HG02973 (cell line): ENCODE measurements at regions not wholly inside any gene's neighbourhood (a gene's known extent, or its start where the extent isn't known, plus 50 kb on each side); places are given as distances from the start of the nearest gene placed in this dataset.
"Not testable (repeated sequence)": the region's sequence is repeated elsewhere in the genome, so short reads cannot be mapped to it uniquely, and the experiment has no call there.

Source experiments
- ATAC-seq: cut with Tn5 transposase; IDR thresholded peaks from one replicate; pipeline ENCODE4 v1.9.1; 2021; ENCODE audit warnings: moderate library complexity; ENCODE audit not compliant: unreplicated experiment

DNA sequence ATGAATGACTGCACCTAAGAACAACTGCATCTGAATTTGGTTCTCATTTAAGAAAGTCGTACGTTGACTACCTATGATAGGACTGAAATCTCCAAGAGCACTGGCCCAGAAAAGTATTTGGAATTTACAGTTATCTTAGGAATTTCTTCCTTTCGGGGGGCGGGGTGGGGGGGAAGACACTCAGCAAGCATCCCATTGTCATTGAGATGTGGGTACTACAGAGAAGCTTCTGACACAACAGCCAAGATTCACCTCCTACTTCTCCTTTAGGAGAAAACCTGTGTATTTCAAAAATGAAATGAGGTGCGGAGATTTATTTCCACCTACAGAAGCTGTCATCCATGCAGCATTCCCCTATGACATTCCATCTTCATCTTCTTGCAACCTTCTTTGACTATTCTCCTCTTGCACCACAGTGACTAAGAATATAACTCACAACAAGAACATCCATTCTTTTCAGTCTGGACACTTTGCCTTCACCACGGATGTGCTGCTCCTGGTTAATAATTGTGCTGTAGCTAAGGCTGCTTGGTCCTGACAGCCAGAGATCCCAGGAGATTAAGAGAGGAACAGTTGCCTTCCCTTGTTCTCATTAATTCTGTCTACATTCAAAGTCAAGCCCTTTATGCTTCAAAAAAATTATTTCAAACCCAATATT lies 98.4 kb upstream of the FRMD4A start:
- ATAC-seq = no peak

DNA sequence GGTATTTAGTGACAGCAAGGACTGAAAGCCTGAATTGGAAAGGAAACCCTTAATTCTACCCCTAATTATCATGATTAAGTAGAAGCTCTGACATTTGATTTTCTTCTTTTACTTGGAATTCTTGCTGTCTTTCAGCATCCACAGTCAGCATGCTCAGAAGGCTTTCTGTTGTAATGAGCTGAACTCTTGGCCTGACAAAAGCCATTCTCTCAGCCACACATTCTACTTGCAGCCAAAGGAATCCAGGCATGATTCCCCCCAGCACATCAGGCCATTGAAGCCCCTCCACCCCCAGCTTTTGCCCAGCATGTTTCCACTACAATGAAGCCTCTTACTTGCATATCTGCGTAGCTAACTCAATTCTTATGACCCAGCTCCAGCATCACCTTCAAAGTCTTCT lies 94.3 kb upstream of the FRMD4A start:
- ATAC-seq = no peak

DNA sequence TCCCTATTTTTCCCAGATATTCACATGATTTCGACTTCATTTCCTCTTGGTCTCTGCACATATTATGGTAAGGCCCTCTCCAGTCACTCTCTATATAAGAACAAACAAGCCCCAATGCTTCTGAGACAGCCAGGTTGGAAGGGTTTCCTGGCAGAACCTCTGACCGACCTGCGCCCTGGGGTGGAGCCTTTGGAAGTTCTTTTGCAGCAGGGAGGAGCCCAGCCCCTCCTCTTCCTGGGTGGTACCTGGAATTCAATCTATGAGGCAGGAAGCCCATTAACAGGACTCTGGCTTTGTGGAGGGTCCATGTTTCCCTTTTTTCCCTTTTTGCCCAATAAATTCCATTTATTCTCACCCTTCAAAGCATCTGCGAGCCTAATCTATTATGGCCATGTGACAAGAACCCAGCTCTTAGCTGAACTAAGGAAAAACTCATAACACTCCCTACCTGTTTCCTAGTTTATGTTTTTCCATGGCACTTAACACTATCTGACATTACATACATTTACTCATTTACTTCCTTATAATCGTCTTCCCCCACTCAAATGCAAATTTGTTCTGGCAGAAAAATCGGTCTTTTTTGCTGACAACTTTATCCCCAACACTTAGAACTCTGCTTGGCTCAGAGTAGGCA lies 92.5 kb upstream of the FRMD4A start:
- ATAC-seq = no peak

DNA sequence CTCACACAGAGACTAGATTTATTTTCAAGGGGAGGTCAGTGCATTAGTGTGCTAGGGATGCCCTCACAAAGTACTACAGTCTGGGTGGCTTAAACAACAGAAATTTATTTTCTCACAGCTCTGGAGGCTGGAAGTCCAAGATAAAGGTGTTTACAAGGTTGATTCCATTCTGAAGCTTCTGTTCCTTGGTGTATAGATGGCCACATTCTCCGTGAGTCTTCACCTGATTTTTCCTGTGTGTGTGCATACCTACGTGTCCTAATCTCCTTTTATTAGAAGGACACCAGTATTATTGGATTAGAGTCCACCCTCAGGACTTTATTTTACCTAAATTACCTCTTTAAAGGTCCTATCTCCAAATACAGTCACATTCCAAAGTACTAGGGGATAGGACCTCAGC lies 91.7 kb upstream of the FRMD4A start:
- ATAC-seq = no peak

DNA sequence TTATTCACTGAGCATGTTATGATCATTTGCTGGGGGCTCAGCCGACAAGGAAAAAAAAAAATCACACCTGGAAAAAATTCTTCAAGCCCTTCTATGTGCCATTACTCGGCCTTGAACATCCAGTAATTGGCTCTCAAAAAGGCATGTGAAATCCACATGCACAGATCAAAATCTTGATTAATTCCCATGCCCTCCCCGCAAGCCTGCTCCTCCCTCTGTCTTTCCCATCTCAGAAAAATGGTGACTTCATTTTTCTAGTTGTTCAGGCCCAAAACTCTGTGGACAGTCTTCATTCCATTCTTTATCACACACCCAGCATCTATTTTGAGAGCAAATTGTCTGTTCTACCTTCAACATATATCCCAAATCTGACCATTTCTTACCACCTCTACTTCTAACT lies 91.2 kb upstream of the FRMD4A start:
- no peak for ATAC-seq

DNA sequence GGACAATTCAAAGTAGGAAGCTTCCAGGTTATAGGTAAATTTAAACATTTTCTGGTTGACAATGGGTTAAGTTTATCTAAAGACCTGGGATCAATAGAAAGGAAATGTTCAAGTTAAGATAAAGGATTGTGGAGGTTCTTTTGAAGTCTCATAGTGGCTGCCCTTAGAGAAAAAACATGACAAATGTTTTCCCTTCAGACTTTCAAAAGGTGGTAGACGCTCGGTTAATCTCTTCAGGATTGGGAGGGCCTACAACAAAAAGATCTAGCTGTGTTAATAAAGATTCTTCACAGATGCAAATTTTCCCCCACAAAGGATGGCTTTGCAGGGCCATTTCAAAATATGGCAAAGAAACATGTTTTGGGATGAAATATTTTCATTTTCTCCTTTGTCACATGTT lies 86.6 kb upstream of the FRMD4A start:
- ATAC-seq = not testable (repeated sequence)

GRCh38 chr10:14416308-14416700 lies 85.6 kb upstream of the FRMD4A start:
- no peak for ATAC-seq

DNA sequence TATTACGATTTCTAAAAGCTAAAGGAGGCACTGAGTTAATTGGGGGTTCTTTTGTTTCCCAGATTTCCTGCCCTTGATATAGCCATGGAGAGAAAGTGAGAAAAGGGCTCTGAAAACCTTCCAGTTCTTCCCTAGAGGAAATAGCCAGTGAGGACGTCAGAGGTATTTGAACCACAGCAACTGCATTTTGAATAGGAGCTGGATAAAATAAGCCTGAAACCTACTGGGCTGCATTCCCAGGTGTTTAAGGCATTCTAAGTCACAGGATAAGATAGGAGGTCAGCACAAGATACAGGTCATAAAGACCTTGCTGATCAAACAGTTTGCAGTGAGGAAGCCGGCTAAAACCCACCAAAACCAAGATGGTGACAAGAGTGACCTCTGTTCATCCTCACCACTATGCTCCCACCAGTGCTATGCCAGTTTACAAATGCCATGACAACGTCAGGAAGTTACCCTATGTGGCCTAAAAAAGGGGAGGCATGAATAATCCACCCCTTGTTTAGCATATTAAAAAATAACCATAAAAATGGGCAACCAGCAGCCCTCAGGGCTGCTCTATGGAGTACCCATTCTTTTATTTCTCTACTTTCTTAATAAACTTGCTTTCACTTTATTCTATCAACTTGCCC lies 85.1 kb upstream of the FRMD4A start:
- no peak for ATAC-seq

GRCh38 chr10:14414901-14415300 lies 84.2 kb upstream of the FRMD4A start:
- no peak for ATAC-seq

GRCh38 chr10:14413523-14413922 lies 82.8 kb upstream of the FRMD4A start:
- no peak for ATAC-seq

DNA sequence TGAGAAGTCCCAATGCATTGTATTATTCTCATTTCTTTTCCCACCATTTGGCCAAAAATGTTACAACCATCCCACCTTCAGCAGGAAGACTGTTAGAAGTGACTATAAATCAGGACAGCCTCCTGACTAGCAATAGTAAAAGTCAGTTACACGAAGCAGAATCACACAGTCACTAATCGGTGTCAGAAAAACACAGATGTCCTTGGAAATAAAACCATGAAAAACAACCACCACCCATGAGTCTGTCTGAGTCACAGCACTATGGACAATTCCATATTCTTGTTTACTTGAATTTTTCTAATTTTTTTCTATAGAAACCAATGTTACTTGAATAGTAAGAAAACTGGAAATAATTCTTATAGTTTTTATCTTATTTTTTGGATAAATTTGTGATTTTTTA lies 81.9 kb upstream of the FRMD4A start:
- ATAC-seq = no peak

DNA sequence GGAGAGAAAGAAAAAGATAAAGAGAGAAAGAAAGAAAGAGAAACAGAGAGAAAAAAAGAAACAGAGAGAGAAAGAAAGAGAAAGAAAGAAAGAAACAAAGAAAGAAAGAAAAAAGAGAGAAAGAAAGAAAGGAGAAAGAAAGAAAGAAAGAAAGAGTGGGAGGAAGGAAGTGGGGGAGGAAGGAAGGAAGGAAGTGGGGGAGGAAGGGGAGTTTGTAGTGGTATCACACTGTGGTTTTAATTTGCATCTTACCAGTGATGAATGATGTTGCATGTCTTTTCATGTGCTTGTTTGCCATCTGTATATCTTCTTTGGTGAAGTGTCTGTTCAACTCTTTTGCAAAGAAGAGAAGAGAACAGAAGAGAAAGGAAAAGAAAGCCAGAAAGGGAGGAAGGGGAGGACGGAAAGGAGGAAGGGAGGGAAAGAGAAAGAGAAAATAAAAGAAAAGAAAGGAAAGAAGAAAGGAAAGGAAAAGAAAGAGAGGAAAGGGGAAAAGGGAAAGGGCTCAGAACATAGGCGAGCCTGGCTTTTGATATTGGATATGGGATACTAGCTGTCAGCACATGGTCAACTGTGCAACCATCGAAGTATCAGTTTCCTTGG lies 79.2 kb upstream of the FRMD4A start:
- ATAC-seq = no peak

GRCh38 chr10:14409247-14409646 lies 78.5 kb upstream of the FRMD4A start:
- ATAC-seq = no peak

DNA sequence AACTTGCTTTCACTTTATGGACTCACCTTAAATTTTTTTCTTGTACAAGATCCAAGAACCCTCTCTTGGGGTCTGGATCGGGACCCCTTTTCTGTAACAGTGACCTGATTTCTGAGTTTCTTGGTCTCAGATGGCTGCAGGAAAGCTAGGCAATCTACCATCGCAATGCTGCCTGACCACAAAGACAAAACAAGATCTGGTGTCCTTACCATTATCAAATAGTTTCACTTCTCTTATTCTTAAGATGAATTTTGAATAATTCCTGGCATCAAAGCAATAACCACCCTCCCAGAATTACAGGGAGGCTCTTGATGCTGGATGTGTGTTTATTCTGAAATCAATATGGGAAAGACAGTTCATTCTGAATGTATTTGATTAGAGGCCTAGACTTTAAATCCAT lies 77.4 kb upstream of the FRMD4A start:
- ATAC-seq = no peak

- ATAC-seq = no peak
Measured at GRCh38 chr10:14407567-14407966, 76.8 kb upstream of the FRMD4A start.

GRCh38 chr10:14405076-14406065 lies 74.6 kb upstream of the FRMD4A start:
- ATAC-seq = no peak

GRCh38 chr10:14403881-14404623 lies 73.3 kb upstream of the FRMD4A start:
- ATAC-seq = no peak

DNA sequence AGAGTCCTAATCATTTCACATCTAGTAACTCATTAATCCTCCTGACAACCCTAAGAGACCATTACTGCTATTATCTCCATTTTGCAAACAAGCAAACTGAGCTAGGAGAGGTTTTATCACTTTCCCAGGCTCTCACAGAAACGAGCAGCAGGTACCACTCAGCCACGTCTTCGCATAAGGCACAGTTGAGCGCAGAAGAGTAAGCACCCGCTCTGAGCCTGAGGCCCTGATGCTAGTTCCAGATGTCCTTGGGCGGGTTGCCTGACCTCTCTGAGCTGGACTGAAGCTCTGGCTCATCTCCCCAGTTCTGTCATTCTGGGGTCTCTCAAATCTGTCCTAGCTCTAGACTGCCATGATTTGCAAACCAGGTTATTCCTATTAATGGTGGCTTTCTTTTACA lies 72.6 kb upstream of the FRMD4A start:
- no peak for ATAC-seq

DNA sequence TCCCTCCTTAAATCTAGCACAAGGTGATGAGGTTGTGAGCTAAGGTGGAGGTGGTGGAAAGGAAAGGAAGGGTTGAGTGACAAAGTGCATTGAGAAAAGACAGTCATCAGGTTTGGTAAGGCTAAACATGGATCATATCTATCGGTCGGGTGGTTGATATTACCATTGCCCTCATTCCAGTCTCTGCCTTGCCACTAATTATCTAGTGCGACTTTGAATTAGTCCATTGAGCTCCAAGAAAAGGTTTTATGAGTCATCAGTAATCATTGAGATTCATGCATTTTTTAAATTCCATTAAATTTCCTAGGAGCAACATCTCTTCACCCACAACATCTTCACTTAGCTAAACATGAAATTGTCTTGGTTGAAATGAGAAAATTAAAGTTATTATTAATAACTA lies 68.9 kb upstream of the FRMD4A start:
- ATAC-seq = no peak

GRCh38 chr10:14397066-14397465 lies 66.3 kb upstream of the FRMD4A start:
- no peak for ATAC-seq
